IMR-90 (cell line): ENCODE measurements at regions not wholly inside any gene's neighbourhood (a gene's known extent, or its start where the extent isn't known, plus 50 kb on each side); places are given as distances from the start of the nearest gene placed in this dataset.
A peak's percentile ranks its signal among the peaks of the same experiment; 100 is the strongest.

ENCODE experiments used
- ATAC-seq: fragments of 200-7000 bp; cut with Tn5 transposase; 2 replicates; pipeline ENCODE4 v1.9.1; 2020; ENCODE audit warnings: low read depth, mild to moderate bottlenecking, moderate library complexity
- BruUV-seq: library from RNA; stranded (reverse); fragments of 400-500 nt; replicated peaks from 2 replicates; lab custom pipeline; 2021; lab: Mats Ljungman, UMichigan
- CTCF ChIA-PET: fragments of 300-600 bp; formaldehyde crosslinking; extraction: SDS; loops from one replicate; lab custom pipeline; 2021; ENCODE audit warnings: antibody characterized with exemption; lab: Yijun Ruan, JAX
- POLR2A ChIA-PET: fragments of 300-600 bp; sonication (Branson Sonifier 250); formaldehyde crosslinking; loops from one replicate; lab custom pipeline; 2022; ENCODE audit warnings: antibody characterized with exemption; ENCODE audit not compliant: unreplicated experiment; lab: Charles Lee
- DNase-seq: peaks from one replicate; pipeline ENCODE4 v3.0.0; 2013
- H2AFZ ChIP-seq: replicated peaks from 2 replicates; pipeline ENCODE3; 2013; ENCODE audit warnings: low read length, mild to moderate bottlenecking; ENCODE audit not compliant: poor library complexity
- H2AK5ac ChIP-seq: 2 replicates; pipeline ENCODE4 v1.6.1; 2013; ENCODE audit warnings: low read depth, low read length, inconsistent platforms
- H2AK9ac ChIP-seq: replicated peaks from 2 replicates; pipeline ENCODE3; 2013; ENCODE audit warnings: mild to moderate bottlenecking, low read depth, low read length, moderate library complexity; ENCODE audit not compliant: poor library complexity
- H2BK120ac ChIP-seq: 2 replicates; pipeline ENCODE4 v1.6.1; 2013; ENCODE audit warnings: low read depth, low read length, inconsistent platforms
- H2BK15ac ChIP-seq: 3 replicates; pipeline ENCODE4 v1.6.1; 2013; ENCODE audit warnings: low read depth, low read length, inconsistent platforms
- H2BK20ac ChIP-seq: 2 replicates; pipeline ENCODE4 v1.6.1; 2013; ENCODE audit warnings: low read depth, mild to moderate bottlenecking, inconsistent platforms, low read length, moderate library complexity
- H2BK5ac ChIP-seq: 2 replicates; pipeline ENCODE4 v1.6.1; 2013; ENCODE audit warnings: mild to moderate bottlenecking, low read depth, low read length, inconsistent platforms; ENCODE audit not compliant: poor library complexity, severe bottlenecking
- H3K14ac ChIP-seq: replicated peaks from 2 replicates; pipeline ENCODE4 v1.6.1; 2013; ENCODE audit warnings: low read depth, low read length, inconsistent platforms
- H3K18ac ChIP-seq: 2 replicates; pipeline ENCODE4 v1.6.1; 2013; ENCODE audit warnings: low read depth, low read length, control low read depth
- H3K23ac ChIP-seq: 2 replicates; pipeline ENCODE4 v1.6.1; 2013; ENCODE audit warnings: low read depth, low read length, inconsistent platforms
- H3K27ac ChIP-seq: 2 replicates; pipeline ENCODE4 v1.5.1; 2013; ENCODE audit warnings: mild to moderate bottlenecking, control low read depth, low read length; ENCODE audit not compliant: insufficient read depth
- H3K27me3 ChIP-seq: 2 replicates; pipeline ENCODE4 v1.6.1; 2013; ENCODE audit warnings: low read length; ENCODE audit not compliant: control insufficient read depth, insufficient read depth
- H3K36me3 ChIP-seq: 2 replicates; pipeline ENCODE4 v1.6.1; 2013; ENCODE audit warnings: low read length, mixed read lengths; ENCODE audit not compliant: control insufficient read depth, insufficient read depth
- H3K4ac ChIP-seq: 2 replicates; pipeline ENCODE4 v1.6.1; 2013; ENCODE audit warnings: low read depth, low read length, inconsistent platforms
- H3K4me1 ChIP-seq: 2 replicates; pipeline ENCODE4 v1.6.1; 2013; ENCODE audit warnings: low read length, mixed read lengths; ENCODE audit not compliant: control insufficient read depth, insufficient read depth
- H3K4me2 ChIP-seq: 2 replicates; pipeline ENCODE4 v1.6.1; 2013; ENCODE audit warnings: low read depth, mild to moderate bottlenecking, control low read depth, low read length, moderate library complexity
- H3K4me3 ChIP-seq: 2 replicates; pipeline ENCODE4 v1.5.1; 2013; ENCODE audit warnings: low read depth, mild to moderate bottlenecking, control low read depth, low read length, moderate library complexity; ENCODE audit not compliant: insufficient read depth
- H3K56ac ChIP-seq: 2 replicates; pipeline ENCODE4 v1.6.1; 2013; ENCODE audit warnings: low read length, inconsistent platforms; ENCODE audit not compliant: insufficient read depth; ENCODE audit errors: extremely low read depth
- H3K79me1 ChIP-seq, 2 experiments: 2 replicates each; pipeline ENCODE4 v1.6.1; 2013; ENCODE audit warnings: low read length in 2 of 2, inconsistent platforms in 1 of 2, low read depth in 1 of 2
- H3K9ac ChIP-seq: 2 replicates; pipeline ENCODE4 v1.6.1; 2013; ENCODE audit warnings: low read depth, low read length, control low read depth
- H3K9me1 ChIP-seq: 2 replicates; pipeline ENCODE4 v1.6.1; 2013; ENCODE audit warnings: low read length, inconsistent platforms; ENCODE audit not compliant: insufficient read depth
- H3K9me3 ChIP-seq: 2 replicates; pipeline ENCODE4 v1.6.1; 2013; ENCODE audit warnings: low read length; ENCODE audit not compliant: control insufficient read depth, insufficient read depth
- H4K20me1 ChIP-seq: 2 replicates; pipeline ENCODE4 v1.6.1; 2013; ENCODE audit warnings: low read length, inconsistent platforms; ENCODE audit not compliant: insufficient read depth
- H4K5ac ChIP-seq: 2 replicates; pipeline ENCODE4 v1.6.1; 2013; ENCODE audit warnings: mild to moderate bottlenecking, low read depth, low read length, control low read depth
- H4K8ac ChIP-seq, 2 experiments: 2 replicates each; pipeline ENCODE4 v1.6.1; 2013; ENCODE audit warnings: low read depth in 2 of 2, low read length in 2 of 2, control low read depth in 1 of 2, inconsistent platforms in 1 of 2
- H4K91ac ChIP-seq: 2 replicates; pipeline ENCODE4 v1.6.1; 2013; ENCODE audit warnings: low read depth, low read length, inconsistent platforms; ENCODE audit not compliant: insufficient read depth
- NFE2L2 ChIP-seq: fragments of 150-350 bp; IDR thresholded peaks from 2 replicates; pipeline ENCODE4 v1.6.1; 2016; ENCODE audit warnings: low read depth, mild to moderate bottlenecking, low read length
- SMC3 ChIP-seq: fragments of 150-350 bp; IDR thresholded peaks from 2 replicates; pipeline ENCODE4 v1.6.1; 2016; ENCODE audit warnings: low read depth, mild to moderate bottlenecking, antibody characterized with exemption, low read length, moderate library complexity
- WGBS, 2 experiments: methylation state at CpG; one replicate each; pipeline versions ENCODE4 v1.1.5 to v1.1.7; 2013; ENCODE audit warnings: missing lambda C conversion rate in 2 of 2; ENCODE audit not compliant: insufficient read length in 1 of 2; ENCODE audit errors: extremely low coverage in 2 of 2; 5-methylcytosine and 5-hydroxymethylcytosine counted together
- dilution Hi-C: fragments of 300-500 bp; cut with HindIII; formaldehyde crosslinking; loops from one replicate; pipeline ENCODE4 v1.14.3; 2018; ENCODE audit warnings: low sequenced_read_pairs; ENCODE audit not compliant: unreplicated experiment
- in situ Hi-C: fragments of 300-500 bp; cut with MboI; formaldehyde crosslinking; loops from 3 replicates; pipeline ENCODE4 v1.14.3; 2019; ENCODE audit warnings: low sequenced_read_pairs, inconsistent platforms, mixed read lengths
- intact Hi-C: fragments of 100-400 bp; cut with micrococcal nuclease; formaldehyde crosslinking; loops from 2 replicates; pipeline ENCODE4 v1.10.0; 2022

- Histone ChIP-seq H4K5ac (peak overlapping the region; percentile 60), H2BK20ac (no peak overlapping the region; the same call in 1 of the 2 replicates), H2AK5ac (peak overlapping the region; percentile 49), H3K36me3 (no peaks in the 10 kb centered on the region), H3K4me3 (no peak overlapping the region), H3K23ac (no peak overlapping the region), H2BK15ac (no peak overlapping the region), H3K4me2 (no peak overlapping the region), H3K79me1 (0 out of 4 replicates have a peak, but pooled peaks cover 0 to 5% of the 10 kb centered on the region in 2 experiments), H3K27me3 (no peaks in the 10 kb centered on the region), H2BK5ac (no peak overlapping the region), H4K91ac (peak overlapping the region; percentile 27; the same call in 1 of the 2 replicates), H4K8ac (0 out of 4 replicates have a peak overlapping the region, but pooled peaks have one; percentile 16 to 17), H2AK9ac (no peak overlapping the region), H3K9me1 (peaks cover 22% of the 10 kb centered on the region), H3K9ac (no peak overlapping the region), H4K20me1 (no peaks in the 10 kb centered on the region), H3K56ac (no peak overlapping the region), H3K4ac (peak overlapping the region; percentile 38; the same call in 1 of the 2 replicates), H3K27ac (no peak overlapping the region), H3K9me3 (no peaks in the 10 kb centered on the region), H2AFZ (no peak overlapping the region), H3K4me1 (peaks cover 28% of the 10 kb centered on the region), H3K18ac (peak overlapping the region; percentile 67; the same call in 1 of the 2 replicates), H2BK120ac (peak overlapping the region; percentile 81; the same call in 1 of the 2 replicates), H3K14ac (peak overlapping the region; percentile 37; the same call in 1 of the 2 replicates)
- TF ChIP-seq NFE2L2, result no peak
- TF ChIP-seq SMC3, result no peak
- no TSS peak for BruUV-seq
- in situ Hi-C loops (loop anchor here (5.0 kb wide), 1 partner anchor 88 kb away; no protein-coding TSS in a partner anchor), intact Hi-C loops (no loop called here), dilution Hi-C loops (no loop called here)
- ATAC-seq, result no peak
- ChIA-PET POLR2A (no interaction called here), CTCF (interaction anchor here (0.6 to 1.1 kb wide), 3 partner anchors 14 to 451 kb away, joined by 3 to 4 read pairs (median 3); no protein-coding TSS in a partner anchor)
- no peak for DNase-seq
- 100% methylated on average over 2 of the region's 4 CpGs; no CpG with 5 or more reads in 1 of the 2 experiments for WGBS, 2 experiments
Observed at GRCh38 chr13:97124206-97124605, 97.9 kb upstream of the MBNL2 start.
